Adrenal gland (tissue), 9 donors: ENCODE measurements at regions not wholly inside any gene's neighbourhood (a gene's known extent, or its start where the extent isn't known, plus 50 kb on each side); places are given as distances from the start of the nearest gene placed in this dataset.
"Not testable (repeated sequence)": the region's sequence is repeated elsewhere in the genome, so short reads cannot be mapped to it uniquely, and the experiment has no call there.

ENCODE experiments used
- DNase-seq, 7 donors: peaks; one replicate each; pipeline ENCODE4 v3.0.0-alpha.2; 2019 to 2020
- H3K27ac ChIP-seq, 5 donors: fragments of 200-600 bp; sonication (generic) in 4 of 5; 1 replicate in 3 of 5; 2 replicates in 2 of 5; pipeline versions ENCODE4 v1.5.1 to v1.8.0; 2016 to 2020; ENCODE audit warnings: mild to moderate bottlenecking in 1 of 5
- H3K27me3 ChIP-seq: fragments of 200-600 bp; 2 replicates; pipeline ENCODE4 v1.8.0; 2021
- H3K36me3 ChIP-seq, 2 donors: fragments of 200-600 bp; replicated peaks in 1 of 2; 1 replicate in 1 of 2; 2 replicates in 1 of 2; pipeline versions ENCODE4 v1.5.1 to v1.8.0; 2018 to 2022
- H3K4me1 ChIP-seq, 2 donors: fragments of 200-600 bp; replicated peaks in 1 of 2; 1 replicate in 1 of 2; 2 replicates in 1 of 2; pipeline versions ENCODE4 v1.5.1 to v1.8.0; 2018 to 2021
- H3K4me3 ChIP-seq, 4 donors: fragments of 200-600 bp; sonication (generic) in 3 of 4; one replicate each; pipeline ENCODE4 v1.5.1; 2016 to 2018
- H3K9me3 ChIP-seq, 3 donors: fragments of 200-600 bp; sonication (generic) in 1 of 3; replicated peaks in 1 of 3; 1 replicate in 2 of 3; 2 replicates in 1 of 3; pipeline versions ENCODE4 v1.5.1 to v1.8.0; 2016 to 2021
- POLR2A ChIP-seq, 2 donors: fragments of 450-650 bp; IDR thresholded peaks; one replicate each; pipeline ENCODE4 v1.6.1; 2017; ENCODE audit warnings: antibody characterized with exemption in 2 of 2, mild to moderate bottlenecking in 2 of 2, moderate library complexity in 1 of 2
- WGBS, 4 donors: extraction: QIAGEN DNeasy Blood & Tissue Kit in 2 of 4; methylation state at CpG; one replicate each; pipeline versions ENCODE4 v1.1.5 to v1.1.7; 2013 to 2017; 5-methylcytosine and 5-hydroxymethylcytosine counted together
- intact Hi-C, 2 donors: fragments of 100-400 bp; cut with DNase I; formaldehyde crosslinking; loops; one replicate each; pipeline versions ENCODE4 v1.14.1 to v1.15.0; 2022 to 2023
- TF ChIP-seq, protein P1 (sequence below), 6 experiments: fragments of 450-650 bp in 4 of 6; fragments of 200-600 bp in 2 of 6; sonication (generic) in 1 of 6; IDR thresholded peaks; 1 replicate in 5 of 6; 2 replicates in 1 of 6; pipeline versions ENCODE4 v1.5.1 to v1.8.0; 2016 to 2021; ENCODE audit warnings: antibody characterized with exemption in 6 of 6, mild to moderate bottlenecking in 2 of 6, moderate library complexity in 1 of 6
- donor health status: healthy with polysubstance abuse.
- donor health status: Bipolar disorder and iron deficiency.
- donor health status: DM: yes; HTN: yes; CAD: no.
- donor health status: DM: no; HTN: no; CAD: no.
- donor health status: DM: no; HTN: no; CAD: no.

DNA sequence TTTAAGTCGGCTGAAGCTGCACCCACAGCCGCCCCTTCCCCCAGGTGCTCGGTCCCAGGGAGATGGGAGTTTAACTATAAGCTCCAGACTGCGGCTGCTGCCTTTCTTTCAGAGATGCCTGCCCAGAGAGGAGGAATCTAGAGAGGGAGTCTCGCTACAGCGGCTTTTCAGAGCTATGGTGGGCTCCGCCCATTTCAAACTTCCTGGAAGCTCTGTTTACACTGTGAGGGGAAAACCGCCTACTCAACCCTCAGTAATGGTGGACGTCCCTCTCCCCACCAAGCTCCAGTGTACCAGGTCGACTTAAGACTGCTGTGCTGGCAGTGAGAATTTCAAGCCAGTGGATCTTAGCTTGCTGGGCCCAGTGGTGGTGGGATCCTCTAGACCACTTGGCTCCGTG lies 135.4 kb downstream of the CXCL12 start:
- no peaks in the 10 kb centered on the region for H3K36me3 ChIP-seq
- no peaks in the 10 kb centered on the region for H3K9me3 ChIP-seq
- intact Hi-C loops: no loop called here
- H3K4me3 ChIP-seq: no peak overlapping the region
- no peak overlapping the region for H3K27ac ChIP-seq
- no peaks in the 10 kb centered on the region for H3K27me3 ChIP-seq
- no peak for TF ChIP-seq POLR2A (IDR thresholded peaks at IDR 0.05)
- TF ChIP-seq, protein P1, sequence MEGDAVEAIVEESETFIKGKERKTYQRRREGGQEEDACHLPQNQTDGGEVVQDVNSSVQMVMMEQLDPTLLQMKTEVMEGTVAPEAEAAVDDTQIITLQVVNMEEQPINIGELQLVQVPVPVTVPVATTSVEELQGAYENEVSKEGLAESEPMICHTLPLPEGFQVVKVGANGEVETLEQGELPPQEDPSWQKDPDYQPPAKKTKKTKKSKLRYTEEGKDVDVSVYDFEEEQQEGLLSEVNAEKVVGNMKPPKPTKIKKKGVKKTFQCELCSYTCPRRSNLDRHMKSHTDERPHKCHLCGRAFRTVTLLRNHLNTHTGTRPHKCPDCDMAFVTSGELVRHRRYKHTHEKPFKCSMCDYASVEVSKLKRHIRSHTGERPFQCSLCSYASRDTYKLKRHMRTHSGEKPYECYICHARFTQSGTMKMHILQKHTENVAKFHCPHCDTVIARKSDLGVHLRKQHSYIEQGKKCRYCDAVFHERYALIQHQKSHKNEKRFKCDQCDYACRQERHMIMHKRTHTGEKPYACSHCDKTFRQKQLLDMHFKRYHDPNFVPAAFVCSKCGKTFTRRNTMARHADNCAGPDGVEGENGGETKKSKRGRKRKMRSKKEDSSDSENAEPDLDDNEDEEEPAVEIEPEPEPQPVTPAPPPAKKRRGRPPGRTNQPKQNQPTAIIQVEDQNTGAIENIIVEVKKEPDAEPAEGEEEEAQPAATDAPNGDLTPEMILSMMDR (IDR thresholded peaks at IDR 0.05): no peak
- no peaks in the 10 kb centered on the region for H3K4me1 ChIP-seq
- WGBS, 4 donors: 72 to 80% (median 77%) methylated on average over 10 to 11 of the region's 11 CpGs
- DNase-seq: no peak

DNA sequence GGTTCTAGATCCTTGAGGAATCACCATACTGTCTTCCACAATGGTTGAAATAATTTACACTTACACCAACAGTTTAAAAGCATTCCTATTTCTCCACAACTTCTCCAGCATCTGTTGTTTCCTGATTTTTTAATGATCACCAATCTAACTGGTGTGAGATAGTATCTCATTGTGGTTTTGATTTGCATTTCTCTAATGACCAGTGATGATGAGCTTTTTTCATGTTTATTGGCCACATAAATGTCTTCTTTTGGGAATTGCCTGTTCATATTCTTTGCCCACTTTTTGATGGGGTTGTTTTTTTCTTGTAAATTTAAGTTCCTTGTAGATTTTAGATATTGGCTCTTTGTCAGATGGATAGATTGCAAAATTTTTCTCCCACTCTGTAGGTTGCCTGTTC lies 138.2 kb downstream of the CXCL12 start:
- DNase-seq, H3K4me1 ChIP-seq, H3K9me3 ChIP-seq, H3K27ac ChIP-seq, H3K27me3 ChIP-seq, H3K36me3 ChIP-seq, intact Hi-C loops, H3K4me3 ChIP-seq: not testable (repeated sequence)

DNA sequence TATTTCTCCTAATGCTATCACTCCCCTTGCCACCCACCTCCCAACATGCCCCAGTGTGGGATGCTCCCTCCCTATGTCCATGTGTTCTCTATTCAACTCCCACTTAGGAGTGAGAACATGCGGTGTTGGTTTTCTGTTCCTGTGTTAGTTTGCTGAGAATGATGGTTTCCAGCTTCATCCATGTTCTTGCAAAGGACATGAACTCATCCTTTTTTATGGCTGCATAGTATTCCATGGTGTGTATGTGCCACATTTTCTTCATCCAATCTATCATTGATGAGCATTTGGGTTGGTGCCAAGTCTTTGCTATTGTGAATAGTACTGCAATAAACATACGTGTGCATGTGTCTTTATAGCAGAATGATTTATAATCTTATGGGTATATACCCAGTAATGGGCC lies 138.6 kb downstream of the CXCL12 start:
- not testable (repeated sequence) for H3K27ac ChIP-seq

DNA sequence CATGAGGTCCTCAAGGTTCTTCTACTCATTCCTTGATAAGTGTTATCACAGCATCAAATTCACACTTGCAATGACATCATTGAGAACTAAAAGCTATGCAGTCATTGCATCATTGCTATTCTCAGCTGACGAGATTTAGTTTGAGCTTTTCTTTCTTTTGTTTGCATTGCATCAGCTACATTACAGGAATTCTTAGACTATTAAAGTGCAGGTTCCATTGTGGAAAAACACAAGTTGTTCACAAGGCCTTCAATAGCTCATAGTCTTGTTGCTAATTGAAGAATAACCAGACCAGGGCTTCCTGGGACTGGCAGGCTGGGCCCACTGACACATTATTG lies 139.3 kb downstream of the CXCL12 start:
- Histone ChIP-seq H3K36me3 (no peaks in the 10 kb centered on the region), H3K4me1 (no peaks in the 10 kb centered on the region), H3K4me3 (no peak overlapping the region), H3K27ac (no peak overlapping the region), H3K27me3 (no peaks in the 10 kb centered on the region), H3K9me3 (no peaks in the 10 kb centered on the region)
- intact Hi-C loops: no loop called here
- TF ChIP-seq POLR2A (IDR thresholded peaks at IDR 0.05): no peak
- DNase-seq: no peak
- 0 to 59% (median 44%) methylated on average over 1 of the region's 1 CpG for WGBS, 4 donors

More for the DNA sequence above, 138.6 kb downstream of the CXCL12 start:
- DNase-seq, H3K9me3 ChIP-seq, H3K27me3 ChIP-seq, H3K36me3 ChIP-seq, H3K4me3 ChIP-seq, intact Hi-C loops, H3K4me1 ChIP-seq: not testable (repeated sequence)
- 90 to 95% (median 94%) methylated on average over 2 of the region's 2 CpGs for whole genome bisulfite sequencing, 4 donors

DNA sequence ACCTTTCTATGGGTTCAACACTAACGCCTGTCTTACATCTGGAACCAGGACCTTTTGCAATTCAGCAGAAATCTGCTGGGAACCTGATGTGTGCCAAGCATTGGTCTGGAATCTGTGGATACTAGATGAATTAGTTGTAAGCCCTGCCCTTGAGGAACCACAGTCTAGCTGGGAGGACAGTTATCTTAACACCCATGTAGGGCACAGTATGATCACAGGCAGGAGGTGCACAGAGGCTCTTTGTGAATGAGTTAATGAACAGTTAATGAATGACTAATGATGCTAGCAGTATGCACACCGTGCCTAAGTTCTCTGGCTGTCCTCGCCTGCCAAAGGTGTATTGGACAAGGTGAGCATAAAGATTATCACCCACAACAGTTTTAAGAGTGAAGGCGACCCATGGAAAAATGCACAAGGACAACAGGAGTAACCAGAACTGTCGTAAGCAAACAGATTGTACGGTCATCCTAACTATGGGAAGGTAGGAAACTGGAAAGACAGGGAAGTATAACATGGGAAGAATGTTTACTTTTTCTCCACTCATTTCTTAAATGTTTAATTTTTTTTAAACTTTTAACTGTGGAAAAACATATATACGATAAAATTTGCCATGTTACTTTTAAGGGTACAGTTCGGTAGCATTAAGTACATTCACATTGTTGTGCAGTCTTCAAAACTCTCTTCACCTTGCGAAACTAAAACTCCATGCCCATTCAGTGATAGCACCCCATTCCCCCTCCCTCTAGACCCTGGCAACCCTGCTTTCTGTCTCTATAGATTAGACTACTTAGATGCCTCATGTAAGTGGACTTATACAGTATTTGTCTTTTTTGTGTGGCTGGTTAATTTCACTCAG lies 139.9 kb downstream of the CXCL12 start:
- Histone ChIP-seq H3K27ac (no peak overlapping the region), H3K9me3 (no peaks in the 10 kb centered on the region), H3K4me3 (no peak overlapping the region), H3K4me1 (no peaks in the 10 kb centered on the region), H3K27me3 (no peaks in the 10 kb centered on the region), H3K36me3 (no peaks in the 10 kb centered on the region)
- no peak for DNase-seq
- 84 to 89% (median 84%) methylated on average over 9 of the region's 9 CpGs for WGBS, 4 donors
- TF ChIP-seq POLR2A (IDR thresholded peaks at IDR 0.05): no peak
- TF ChIP-seq, protein P1 (IDR thresholded peaks at IDR 0.05): no peak
- intact Hi-C loops: no loop called here
